ENCODE measurements at regions not wholly inside any gene's neighbourhood (a gene's known extent, or its start where the extent isn't known, plus 50 kb on each side); places are given as distances from the start of the nearest gene placed in this dataset.

DNA sequence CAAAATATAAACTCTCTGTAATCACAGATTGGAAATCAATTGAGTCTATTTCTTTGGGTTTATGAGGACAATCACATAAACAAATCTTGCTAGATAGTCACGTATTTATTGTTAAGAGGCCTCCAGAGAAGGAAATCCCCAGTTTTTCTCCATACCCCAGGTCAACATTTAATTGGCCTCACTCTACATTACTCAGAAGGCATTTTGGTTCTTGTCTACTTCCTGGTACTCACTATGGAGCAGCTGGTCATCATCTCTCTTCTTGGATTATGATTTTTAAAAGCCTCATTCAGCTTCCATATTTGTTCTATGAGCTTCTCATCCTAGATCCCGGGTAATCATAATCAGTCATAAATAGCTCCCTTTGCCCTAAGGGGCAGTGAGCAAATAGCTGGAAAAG lies 81.6 kb upstream of the LNX1 start:
- TF ChIP-seq, protein P1, sequence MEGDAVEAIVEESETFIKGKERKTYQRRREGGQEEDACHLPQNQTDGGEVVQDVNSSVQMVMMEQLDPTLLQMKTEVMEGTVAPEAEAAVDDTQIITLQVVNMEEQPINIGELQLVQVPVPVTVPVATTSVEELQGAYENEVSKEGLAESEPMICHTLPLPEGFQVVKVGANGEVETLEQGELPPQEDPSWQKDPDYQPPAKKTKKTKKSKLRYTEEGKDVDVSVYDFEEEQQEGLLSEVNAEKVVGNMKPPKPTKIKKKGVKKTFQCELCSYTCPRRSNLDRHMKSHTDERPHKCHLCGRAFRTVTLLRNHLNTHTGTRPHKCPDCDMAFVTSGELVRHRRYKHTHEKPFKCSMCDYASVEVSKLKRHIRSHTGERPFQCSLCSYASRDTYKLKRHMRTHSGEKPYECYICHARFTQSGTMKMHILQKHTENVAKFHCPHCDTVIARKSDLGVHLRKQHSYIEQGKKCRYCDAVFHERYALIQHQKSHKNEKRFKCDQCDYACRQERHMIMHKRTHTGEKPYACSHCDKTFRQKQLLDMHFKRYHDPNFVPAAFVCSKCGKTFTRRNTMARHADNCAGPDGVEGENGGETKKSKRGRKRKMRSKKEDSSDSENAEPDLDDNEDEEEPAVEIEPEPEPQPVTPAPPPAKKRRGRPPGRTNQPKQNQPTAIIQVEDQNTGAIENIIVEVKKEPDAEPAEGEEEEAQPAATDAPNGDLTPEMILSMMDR (IDR thresholded peaks at IDR 0.05 in 4 of 5, conservative IDR thresholded peaks at IDR 0.05 in 1 of 5): no peak
- TF ChIP-seq POLR2A (IDR thresholded peaks at IDR 0.05): no peak

Measured in gastrocnemius medialis (tissue), 4 donors.